Hematopoietic multipotent progenitor cell treated with erythropoietin and hydrocortisone succinate and interleukin-3 and kit ligand, for 6 days (in vitro differentiated cells): ENCODE measurements at regions not wholly inside any gene's neighbourhood (a gene's known extent, or its start where the extent isn't known, plus 50 kb on each side); places are given as distances from the start of the nearest gene placed in this dataset.
A peak's percentile ranks its signal among the peaks of the same experiment; 100 is the strongest.

Source experiments
- DNase-seq: peaks from one replicate; pipeline ENCODE4 v3.0.0-alpha.2; 2015

DNA sequence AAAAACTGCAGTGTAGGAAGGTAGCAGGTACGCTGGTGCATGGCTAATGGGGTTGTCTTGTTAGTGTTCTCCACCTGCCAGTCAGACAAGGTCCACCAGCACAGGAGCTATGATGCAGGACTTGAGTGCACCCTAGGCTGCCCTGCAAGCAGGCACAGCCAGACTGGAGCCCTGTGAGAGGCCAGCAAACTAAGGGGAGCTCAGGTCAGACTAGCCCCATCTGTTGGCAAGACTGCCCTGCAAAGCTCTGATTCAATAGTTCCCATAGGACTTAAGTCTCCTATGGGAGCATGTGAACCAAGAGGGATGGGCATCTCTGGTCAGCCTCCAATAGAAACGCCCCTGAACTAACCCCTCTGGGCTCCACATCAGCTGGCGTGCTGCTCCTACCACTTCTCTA lies 1307.3 kb downstream of the C4orf33 start:
- DNase-seq = no peak

DNA sequence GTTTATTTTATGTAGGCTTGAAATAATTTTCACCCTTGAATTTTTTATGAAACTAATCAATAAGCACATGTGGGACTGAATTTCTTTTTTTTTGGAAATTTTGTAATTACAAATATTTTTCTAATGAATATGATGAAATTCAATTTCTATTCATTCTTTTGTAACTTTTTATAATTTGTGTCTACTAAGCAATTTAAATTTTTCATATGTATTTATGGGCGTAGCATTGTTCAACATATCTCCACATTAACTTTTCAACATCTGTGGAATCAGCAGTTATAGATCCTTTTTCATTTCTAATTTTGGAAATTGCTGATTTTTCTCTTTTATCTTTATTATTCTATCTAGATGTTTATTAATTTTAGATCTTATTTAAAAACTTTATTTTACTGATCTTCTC lies 1320.3 kb downstream of the C4orf33 start:
- no peak for DNase-seq

DNA sequence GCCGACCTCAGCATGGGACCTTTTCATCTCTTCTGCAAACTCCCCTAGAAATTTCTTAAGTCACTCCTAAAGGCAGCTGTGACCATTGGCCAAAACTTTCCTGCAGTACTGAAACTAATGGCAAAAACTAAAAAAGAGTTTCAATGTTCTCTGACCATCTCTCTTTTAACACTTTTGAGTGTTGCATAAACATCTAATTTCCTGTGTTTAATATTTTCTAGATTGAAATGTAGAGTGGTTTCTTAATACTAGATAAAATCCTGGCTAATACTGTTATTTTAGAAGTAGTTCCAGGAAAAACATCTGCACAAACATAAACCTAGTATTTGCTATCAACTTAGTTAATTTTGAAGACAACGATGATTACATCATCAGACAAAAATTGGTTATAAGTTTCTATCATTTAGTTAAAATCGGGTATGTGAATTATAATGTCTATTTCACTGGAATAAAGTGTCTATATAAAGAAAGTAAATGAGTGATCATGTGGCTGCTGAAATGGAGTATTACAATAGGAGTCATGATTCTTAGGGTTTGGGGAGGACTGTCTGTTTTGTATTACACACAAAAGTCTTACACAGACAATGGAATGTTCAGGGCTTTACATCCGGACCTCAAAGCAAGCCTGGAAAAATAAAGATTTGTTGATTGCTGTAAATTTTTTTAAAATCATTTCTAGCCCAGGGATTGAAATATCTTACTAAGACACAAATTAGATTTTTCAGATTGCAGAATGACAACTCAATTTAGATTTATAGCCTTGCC lies 1323.4 kb downstream of the C4orf33 start:
- DNase-seq = no peak

DNA sequence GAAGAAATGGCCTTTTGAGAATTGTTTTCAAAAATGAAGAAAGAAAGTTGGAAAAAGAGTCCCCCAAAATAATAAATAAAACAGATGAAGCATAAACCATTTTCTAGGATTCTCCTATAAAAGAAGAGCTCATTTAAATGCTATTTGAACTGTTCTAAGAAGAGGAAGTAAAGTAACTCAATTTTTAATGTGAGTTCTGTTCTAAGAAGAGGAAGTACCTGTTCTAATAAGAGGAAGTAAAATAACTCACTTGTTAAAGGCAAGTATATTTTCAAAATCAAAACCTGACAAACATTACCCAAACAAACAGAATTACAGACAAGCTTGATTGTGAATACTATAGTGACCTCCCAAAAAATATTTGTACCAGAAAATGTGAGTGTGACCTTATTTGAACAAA lies 1326.3 kb downstream of the C4orf33 start:
- peak; percentile 6 for DNase-seq

DNA sequence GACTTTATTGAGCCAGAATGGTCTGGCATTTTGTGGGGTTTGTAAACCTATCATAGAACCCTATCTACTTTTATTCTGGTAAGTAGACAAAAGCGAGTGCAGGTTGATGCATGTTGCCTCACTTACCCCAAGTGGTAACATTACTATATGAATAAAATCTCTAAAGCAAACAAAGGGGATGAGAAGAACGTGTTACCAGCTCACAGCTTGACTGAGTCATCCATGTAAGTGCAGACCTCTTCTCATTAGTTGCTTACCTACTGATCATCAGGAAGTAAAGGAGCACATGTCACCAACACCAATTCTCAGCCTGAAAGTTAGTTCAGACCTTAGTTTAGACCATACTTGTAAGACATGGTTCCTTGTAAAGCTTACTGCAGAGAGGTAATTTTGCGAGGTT lies 1328.3 kb downstream of the C4orf33 start:
- no peak for DNase-seq

DNA sequence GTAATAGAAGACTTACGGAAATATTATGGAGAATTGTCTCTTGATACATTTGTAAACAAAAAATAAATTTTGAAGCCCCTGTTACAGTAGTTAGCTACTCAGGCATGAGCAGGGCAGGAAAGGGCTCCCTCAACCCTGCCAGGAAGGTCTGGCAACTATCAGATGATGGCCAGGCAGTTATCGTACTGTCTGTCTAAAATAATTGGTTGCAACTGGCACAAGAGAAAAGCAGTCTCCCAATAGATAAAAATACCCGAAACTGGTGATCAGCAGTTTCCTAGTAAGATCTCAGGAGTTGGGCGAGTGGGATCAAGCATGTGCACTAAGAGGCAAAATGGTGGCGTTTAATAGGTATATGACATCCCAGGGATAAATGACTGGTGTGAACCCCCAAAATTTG lies 1336.3 kb downstream of the C4orf33 start:
- DNase-seq = no peak

DNA sequence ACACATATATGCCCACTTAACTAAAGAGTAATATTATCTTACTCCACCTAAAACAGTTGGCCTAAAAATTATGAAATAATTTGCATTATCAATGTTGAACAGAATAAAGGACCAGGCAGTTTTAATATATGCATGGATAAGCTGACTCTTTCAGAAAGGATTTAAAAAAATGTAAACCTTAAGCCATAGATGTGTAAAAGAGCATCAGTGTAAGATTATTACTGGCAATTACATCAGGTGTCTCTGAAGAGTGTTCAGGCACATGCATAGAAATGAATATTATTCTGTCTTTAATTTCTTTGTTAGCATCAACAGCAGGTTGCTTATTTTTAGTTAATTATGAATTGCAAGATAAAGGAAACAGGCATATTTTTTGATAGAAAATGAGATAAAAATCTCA lies 1353.8 kb downstream of the C4orf33 start:
- DNase-seq = no peak

DNA sequence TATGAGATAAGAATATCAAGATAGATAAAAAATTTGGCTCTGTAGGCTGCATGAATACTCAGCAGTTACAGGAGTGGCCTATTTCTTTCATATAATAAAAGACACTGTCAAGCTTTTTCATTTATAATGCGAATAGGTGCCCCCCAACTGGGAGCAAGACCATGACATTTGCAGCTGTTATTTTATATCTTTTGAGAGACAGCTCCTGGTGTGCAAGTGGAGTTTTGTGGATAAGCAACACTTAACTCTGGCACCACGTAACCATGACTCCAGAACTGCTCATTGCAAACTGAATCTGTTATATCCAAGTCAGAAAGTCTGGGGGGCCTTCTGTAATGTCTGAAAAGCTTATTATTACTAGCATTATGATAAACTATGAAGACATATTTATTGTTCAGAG lies 1372.4 kb downstream of the C4orf33 start:
- DNase-seq = no peak

DNA sequence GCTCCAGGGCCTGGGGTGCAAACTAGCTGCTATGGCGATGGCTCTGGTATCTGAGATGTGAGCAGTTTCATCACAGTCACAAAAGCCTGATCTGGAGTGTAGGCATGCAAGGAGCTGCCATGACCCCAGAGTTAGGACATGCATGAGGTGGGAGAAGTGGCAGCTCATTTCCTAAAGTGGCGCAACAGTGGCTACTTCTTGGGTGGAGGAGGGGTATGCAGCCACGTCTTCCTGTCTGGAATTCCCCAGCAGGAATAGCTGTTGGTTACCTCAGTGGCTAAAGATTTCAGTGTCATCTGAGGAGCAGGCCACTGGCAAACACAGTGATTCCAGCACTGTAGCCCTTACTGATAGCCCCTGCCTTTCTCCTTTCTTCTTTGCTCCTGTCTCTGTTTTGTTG lies 1382.5 kb downstream of the C4orf33 start:
- DNase-seq = no peak

DNA sequence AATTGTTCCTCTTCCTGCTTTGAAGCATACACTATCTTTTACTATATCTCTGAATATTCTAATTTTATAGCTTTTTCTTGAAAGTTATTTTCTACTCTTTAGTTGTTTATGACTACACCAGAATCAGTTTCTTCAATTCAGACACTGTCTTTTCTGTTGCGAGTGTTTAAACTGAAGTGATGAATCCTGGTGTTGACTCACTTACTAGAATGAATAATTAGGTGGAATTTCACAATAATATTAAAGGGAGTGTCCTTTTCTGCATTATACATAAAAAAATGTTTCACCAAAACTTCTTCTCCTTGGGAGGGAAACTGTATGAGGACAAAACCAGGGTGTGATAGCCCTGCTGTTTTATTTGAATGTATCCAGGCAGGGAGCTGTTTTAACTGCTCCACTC lies 1383.1 kb downstream of the C4orf33 start:
- DNase-seq = no peak

DNA sequence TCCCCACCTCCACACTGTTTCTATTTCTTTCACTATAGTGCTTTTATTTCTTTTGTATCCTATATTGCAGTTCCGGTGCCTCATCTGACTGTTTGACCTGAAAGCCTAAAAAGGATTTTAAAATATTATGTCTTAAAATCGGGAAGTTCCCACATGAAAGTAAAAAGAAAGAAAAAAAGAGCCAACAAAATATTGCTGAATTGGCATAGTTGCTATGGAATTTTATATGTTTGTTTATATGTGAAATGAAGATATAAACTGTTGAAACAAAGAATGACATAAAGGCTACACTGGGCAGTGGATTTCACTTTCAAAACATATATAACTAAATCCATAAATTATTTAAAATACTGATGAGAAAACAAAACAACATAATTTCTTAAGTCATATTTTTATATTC lies 1383.7 kb downstream of the C4orf33 start:
- no peak for DNase-seq

DNA sequence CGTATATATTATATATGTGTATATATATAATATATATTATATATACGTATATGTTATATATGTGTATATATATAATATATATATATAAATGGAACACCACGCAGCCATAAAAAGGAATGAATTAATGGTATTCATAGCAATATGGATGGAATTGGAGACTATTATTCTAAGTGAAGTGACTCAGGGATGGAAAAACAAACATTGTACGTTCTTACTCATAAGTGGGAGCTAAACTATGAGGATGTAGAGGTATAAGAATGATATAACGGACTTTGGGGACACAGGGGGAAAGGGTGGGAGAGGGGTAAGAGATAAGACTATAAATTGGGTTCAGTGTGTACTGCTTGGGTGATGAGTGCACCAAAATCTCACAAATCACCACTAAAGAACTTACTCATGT lies 1388.9 kb downstream of the C4orf33 start:
- no peak for DNase-seq

DNA sequence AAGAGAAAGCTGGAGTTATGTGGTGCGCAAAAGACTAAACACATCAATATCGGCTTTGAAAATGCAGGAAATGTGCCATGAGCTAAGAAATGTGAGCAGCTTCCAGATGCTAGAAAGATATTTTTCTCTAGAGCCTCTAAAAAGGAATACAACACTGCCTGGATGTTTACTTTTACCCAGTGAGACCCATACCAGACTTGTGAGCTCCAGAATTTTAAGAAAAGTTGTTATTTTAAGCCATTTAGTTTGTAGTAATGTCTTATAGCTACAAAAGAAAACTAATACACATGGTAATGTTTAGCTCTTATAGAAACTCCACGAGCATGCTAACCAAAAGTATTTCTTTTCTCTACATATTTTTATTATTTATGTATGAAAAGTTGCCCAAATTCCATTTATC lies 1389.4 kb downstream of the C4orf33 start:
- no peak for DNase-seq

DNA sequence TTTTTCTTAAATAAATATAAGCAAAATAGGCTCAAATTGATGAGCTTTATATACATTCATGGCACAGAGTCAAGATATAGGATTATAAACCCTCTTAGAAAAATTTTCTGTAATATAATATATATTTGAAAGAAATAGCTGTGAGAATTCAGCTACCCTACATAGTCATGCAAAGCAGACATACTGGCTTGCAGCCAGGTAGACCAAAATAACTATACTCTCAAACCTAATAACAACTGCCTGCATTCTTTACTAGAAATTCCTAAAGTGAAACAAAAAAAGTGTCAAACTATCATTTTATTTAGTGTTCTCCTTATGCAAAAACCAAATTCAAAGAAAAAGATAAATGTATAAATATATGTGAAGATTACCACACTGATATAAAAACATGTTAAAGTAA lies 1390.2 kb downstream of the C4orf33 start:
- DNase-seq = no peak

DNA sequence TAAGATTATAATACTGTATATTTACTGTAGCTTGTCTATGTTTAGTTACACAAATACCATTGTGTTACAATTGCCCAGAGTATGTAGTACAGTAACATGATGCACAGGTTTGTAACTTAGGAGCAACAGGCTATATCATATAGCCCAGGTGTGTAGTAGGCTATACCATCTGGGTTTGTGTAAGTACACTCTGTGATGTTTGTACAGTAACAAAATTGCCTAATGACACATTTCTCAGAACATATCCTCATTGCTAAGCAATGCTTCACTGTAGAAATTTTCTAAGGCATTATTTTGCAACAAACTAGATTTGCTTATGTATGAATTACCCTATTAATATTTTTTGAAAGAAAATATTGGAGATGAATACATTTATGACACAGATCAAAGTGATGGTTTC lies 1390.9 kb downstream of the C4orf33 start:
- no peak for DNase-seq

DNA sequence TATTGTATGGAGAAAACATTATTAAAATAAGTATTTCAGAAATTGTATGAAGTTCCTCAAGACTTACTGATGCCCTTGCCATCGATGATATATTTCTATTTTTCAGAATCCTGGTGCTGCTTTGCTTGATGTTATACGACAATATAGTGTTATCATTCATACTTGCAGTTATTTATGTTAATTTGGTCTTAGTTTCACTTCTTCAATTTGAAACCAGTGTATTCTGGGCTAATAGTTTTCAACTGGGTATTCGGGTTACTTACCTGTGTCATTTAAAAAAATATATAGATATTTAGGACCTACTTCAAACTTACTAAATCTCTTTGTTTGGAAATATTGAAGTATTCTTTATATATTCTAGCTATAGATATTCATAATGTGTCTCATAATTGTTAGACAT lies 1414.7 kb downstream of the C4orf33 start:
- DNase-seq = no peak

DNA sequence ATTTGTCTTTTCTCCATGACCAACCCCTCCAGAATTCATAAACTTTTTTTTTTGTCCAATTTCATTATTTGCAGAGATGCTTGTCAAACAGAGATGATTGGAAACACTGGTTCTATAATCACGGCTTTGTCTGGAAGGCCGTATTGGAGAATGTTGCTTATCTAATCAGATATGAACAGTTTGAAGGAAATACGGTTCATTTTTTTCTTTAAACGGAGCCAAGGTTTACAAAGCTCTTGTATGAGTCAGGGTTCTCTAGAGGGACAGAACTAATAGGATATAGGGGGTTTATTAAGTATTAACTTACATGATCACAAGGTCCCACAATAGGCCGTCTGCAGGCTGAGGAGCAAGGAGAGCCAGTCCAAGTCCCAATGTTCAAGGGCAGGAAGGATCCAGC lies 1415.8 kb downstream of the C4orf33 start:
- DNase-seq = no peak

DNA sequence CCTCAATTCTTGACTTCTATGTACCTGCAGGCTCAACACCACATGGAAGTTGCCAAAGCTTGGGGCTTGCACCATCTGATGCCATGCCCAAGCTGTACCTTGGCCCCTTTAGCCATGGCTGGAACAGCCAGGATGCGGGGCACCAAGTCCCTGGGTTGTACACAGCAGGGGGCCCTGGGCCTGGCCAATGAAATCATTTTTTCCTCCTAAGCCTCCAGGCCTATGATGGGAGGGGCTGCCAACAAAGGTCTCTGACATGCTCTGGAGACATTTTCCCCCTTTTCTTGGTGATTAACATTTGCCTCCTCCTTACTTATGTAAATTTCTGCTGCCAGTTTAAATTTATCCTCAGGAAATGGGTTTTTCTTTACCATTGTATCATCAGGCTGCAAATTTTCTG lies 1428.1 kb downstream of the C4orf33 start:
- DNase-seq = no peak

DNA sequence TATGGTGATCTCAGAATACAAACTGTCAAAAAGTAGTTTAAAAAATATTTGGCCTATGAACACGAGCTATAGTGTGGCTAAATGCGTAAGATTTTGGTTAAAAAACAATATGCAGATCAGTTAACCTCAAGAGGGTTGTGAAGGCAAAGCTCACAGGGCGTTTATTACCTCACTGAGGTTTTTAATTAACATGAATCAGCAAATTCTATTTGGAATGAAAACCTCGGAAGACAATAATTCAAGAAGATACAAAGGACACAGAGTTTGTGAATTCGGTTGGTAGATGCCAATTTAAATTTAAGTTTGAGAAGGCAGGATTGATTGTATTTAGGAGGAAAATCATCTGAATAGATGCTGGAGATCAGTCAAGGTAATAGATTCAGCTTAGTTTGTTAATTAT lies 1434.6 kb downstream of the C4orf33 start:
- DNase-seq = no peak

DNA sequence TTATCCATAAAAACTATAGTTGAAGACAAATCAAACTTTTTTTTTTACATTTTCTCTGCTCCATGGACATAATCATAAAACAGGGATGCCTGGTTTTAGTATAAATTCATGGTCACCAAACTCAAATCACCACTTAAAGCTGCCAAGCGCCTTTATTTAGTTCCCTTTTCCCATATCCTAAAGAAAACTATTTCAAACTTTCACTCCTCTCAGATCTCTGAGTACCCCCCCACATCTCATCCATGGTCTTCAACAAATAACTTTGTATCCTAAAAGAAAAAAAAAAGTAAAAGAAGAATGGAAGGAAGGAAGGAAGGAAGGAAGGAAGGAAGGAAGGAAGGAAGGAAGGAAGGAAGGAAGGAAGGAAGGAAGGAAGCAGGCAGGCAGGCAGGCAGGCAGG lies 1438.7 kb downstream of the C4orf33 start:
- DNase-seq = no peak

DNA sequence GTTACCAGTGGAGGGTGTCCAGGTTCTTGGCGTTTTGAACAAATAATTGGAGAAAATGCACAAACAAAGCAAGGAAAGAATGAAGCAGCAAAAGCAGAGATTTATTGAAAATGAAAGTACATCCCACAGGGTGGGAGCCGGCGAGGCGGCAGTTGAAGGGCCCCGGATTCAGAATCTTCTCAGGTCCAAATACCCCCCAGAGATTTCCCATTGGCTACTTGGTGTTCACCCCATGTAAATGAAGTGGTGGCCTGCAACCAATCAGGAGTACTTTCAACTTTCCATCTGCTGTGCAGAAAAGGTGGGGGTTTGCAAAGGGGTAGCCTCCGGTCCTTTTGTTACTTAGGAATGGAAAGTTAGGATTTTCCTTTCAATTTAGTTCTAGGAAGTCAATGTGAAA lies 1447.0 kb downstream of the C4orf33 start:
- DNase-seq = no peak

DNA sequence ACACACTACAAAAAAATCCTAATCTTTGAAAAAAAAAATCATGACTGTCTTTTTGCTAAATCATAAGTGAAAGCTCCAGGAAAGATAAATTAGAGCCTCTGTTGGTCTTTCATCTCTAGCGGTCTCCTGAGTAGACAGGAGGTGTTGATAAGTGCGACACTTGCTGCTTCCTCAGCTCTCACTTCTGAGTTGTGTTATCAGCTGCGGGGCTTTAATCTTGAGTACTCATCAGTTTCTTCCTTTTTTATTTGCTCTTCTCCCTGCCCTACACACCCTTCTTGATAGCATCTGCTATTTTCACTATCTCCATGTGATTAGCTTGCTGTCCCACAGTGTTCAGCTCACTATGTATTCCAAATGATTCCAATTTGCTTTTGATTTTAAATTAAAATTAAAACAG lies 1449.2 kb downstream of the C4orf33 start:
- no peak for DNase-seq

DNA sequence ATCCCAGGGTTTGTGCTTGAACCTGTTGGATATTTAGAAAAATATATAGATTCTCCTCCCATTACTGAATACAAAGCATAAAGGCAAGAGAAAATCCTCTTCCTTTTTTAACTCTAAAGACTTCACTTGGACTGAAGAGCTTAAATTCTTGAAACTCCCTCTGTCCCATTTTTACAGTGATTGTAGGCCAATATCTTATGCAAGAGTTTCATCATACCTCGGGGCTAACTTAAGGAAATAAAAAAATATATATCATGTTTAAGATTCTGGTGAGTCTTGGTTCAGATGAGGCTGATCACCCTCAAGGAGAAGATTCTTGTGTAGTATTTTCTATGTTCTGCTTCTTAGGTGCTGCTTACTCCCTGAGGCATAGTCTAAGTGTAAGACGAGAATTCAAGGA lies 1449.6 kb downstream of the C4orf33 start:
- no peak for DNase-seq

DNA sequence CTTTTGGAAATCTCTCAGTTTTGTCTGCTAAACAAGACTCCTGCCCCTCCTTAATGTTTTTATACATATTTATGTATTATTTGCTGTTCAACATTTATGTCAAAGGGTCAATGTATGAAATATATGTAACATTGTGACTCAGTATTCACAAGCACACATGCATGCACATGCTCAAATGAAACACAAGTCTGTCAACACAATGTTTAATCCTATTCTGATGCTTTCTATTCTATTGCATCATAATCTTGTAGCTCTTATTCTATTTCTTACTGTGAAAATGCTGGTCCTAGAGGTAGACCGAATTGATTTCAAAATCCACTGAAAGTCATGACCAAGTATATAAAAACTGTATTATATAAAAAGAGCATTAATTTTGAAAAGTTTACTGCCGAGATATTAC lies 1463.3 kb downstream of the C4orf33 start:
- DNase-seq = no peak

DNA sequence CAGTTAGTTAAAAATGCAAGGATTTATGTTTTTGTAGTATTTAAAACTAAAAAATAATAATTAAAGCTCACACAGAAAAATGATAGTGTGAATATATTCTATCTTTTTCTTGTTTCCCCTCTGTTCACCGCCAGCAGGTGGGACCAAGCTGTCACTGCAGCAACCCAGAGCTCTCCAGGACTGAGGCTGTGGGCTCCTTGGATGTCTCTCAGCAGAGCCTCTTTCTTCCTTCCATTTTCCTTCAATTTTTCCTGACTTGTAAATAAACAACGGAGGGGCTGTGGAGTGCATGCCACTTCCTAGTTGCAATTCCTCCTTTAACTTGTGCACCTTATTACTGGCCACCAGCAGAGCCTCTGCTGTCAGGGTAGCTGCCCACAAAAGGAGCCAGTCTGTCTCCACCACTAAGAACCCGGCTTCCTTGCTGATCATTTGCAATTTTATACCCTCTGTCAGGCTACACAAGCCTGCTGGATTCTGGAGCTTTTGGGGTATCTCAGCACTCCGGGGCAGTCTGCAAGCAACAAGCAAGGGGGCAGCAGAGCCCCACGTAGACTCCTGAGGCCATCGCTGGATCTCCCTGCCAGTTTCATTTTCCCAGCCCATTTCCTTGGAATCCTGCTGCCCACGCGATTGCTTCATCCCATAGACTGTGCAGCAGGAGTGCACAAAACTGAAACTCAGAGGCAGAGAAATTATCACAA lies 1467.4 kb downstream of the C4orf33 start:
- DNase-seq = no peak
